Endothelial cell of umbilical vein (primary cell): ENCODE measurements at regions not wholly inside any gene's neighbourhood (a gene's known extent, or its start where the extent isn't known, plus 50 kb on each side); places are given as distances from the start of the nearest gene placed in this dataset.
"Not testable (repeated sequence)": the region's sequence is repeated elsewhere in the genome, so short reads cannot be mapped to it uniquely, and the experiment has no call there.

ENCODE experiments used
- EZH2 ChIP-seq: IDR thresholded peaks from 2 replicates; pipeline ENCODE4 v1.6.1; 2012; ENCODE audit warnings: borderline replicate concordance, low read depth, mild to moderate bottlenecking, moderate library complexity, low read length, inconsistent platforms; ENCODE audit not compliant: severe bottlenecking
- POLR2A ChIP-seq: IDR thresholded peaks from 2 replicates; pipeline ENCODE4 v1.6.1; 2012; ENCODE audit warnings: low read depth, mild to moderate bottlenecking, control low read depth, low read length
- POLR2AphosphoS5 ChIP-seq: IDR thresholded peaks from 2 replicates; pipeline ENCODE4 v1.6.1; 2012; ENCODE audit warnings: low read depth, mild to moderate bottlenecking, control low read depth, low read length, moderate library complexity; ENCODE audit not compliant: insufficient read depth
- TF ChIP-seq, protein P1 (sequence below), 2 donors: IDR thresholded peaks; 1 replicate in 1 of 2; 2 replicates in 1 of 2; pipeline ENCODE4 v1.5.1; 2011; ENCODE audit warnings: low read length in 2 of 2, mild to moderate bottlenecking in 2 of 2, moderate library complexity in 2 of 2, control low read depth in 1 of 2, inconsistent platforms in 1 of 2, low read depth in 1 of 2; ENCODE audit not compliant: insufficient read depth in 1 of 2; ENCODE audit errors: extremely low read depth in 1 of 2

DNA sequence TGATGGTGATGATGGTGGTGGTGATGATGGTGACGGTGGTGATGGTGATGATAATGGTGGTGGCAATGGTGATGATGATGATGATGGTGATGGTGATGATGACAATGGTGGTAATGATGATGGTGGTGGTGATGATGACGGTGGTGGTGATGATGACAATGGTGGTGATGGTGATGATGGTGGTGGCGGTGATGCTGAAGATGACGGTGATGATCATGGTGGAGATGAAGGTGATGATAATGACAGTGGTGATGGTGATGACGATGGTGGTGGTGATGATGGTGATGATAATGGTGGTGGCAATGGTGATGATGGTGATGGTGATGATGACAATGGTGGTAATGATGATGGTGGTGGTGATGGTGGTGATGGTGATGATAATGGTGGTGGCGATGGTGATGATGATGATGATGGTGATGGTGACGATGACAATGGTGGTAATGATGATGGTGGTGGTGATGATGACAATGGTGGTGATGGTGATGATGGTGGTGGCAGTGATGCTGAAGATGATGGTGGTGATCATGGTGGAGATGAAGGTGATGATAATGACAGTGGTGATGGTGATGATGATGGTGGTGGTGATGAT is 283.0 kb downstream of the FOXL1 start:
- TF ChIP-seq, protein P1, sequence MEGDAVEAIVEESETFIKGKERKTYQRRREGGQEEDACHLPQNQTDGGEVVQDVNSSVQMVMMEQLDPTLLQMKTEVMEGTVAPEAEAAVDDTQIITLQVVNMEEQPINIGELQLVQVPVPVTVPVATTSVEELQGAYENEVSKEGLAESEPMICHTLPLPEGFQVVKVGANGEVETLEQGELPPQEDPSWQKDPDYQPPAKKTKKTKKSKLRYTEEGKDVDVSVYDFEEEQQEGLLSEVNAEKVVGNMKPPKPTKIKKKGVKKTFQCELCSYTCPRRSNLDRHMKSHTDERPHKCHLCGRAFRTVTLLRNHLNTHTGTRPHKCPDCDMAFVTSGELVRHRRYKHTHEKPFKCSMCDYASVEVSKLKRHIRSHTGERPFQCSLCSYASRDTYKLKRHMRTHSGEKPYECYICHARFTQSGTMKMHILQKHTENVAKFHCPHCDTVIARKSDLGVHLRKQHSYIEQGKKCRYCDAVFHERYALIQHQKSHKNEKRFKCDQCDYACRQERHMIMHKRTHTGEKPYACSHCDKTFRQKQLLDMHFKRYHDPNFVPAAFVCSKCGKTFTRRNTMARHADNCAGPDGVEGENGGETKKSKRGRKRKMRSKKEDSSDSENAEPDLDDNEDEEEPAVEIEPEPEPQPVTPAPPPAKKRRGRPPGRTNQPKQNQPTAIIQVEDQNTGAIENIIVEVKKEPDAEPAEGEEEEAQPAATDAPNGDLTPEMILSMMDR (IDR thresholded peaks at IDR 0.05; ENCODE audit: extremely low read depth in 1 of 2, insufficient read depth in 1 of 2, low read depth in 1 of 2, low read length in 2 of 2), result not testable (repeated sequence)
- TF ChIP-seq POLR2AphosphoS5, EZH2, POLR2A: not testable (repeated sequence)
